ENCODE measurements at regions not wholly inside any gene's neighbourhood (a gene's known extent, or its start where the extent isn't known, plus 50 kb on each side); places are given as distances from the start of the nearest gene placed in this dataset.

- H3K27me3 Mint-ChIP-seq (ENCODE audit: insufficient read depth, unreplicated experiment) = no peaks in the 10 kb centered on the region
- no peak overlapping the region for H3K27ac Mint-ChIP-seq (ENCODE audit: unreplicated experiment)
- intact Hi-C loops (cut with micrococcal nuclease; ENCODE audit: unreplicated experiment) = no loop called here
- no peak for TF ChIP-seq CTCF (IDR thresholded peaks at IDR 0.05; ENCODE audit: insufficient read depth in 1 of 2, low read depth in 1 of 2, low read length in 1 of 2, severe bottlenecking in 1 of 2, unreplicated experiment in 1 of 2)
- ChIA-PET POLR2A (no interaction called here), CTCF (no interaction called here)
- Histone ChIP-seq H3K36me3 (ENCODE audit: control insufficient read depth, insufficient read depth, low read length) (no peaks in the 10 kb centered on the region), H3K9me3 (no peaks in the 10 kb centered on the region), H3K27me3 (replicated peaks; ENCODE audit: control insufficient read depth, insufficient read depth, low read length) (no peaks in the 10 kb centered on the region), H3K4me3 (ENCODE audit: low read depth, low read length) (no peak overlapping the region), H3K4me1 (no peaks in the 10 kb centered on the region)
- no peaks in the 10 kb centered on the region for H3K36me3 Mint-ChIP-seq (ENCODE audit: insufficient read depth, unreplicated experiment)
- no peak for DNase-seq
- H3K9me3 Mint-ChIP-seq (ENCODE audit: unreplicated experiment) = no peaks in the 10 kb centered on the region
- no peaks in the 10 kb centered on the region for H3K4me1 Mint-ChIP-seq (ENCODE audit: low read depth, unreplicated experiment)
- no peak overlapping the region for H3K4me3 Mint-ChIP-seq (ENCODE audit: unreplicated experiment)
- no TSS peak for BruUV-seq (replicated peaks)
Measured at GRCh38 chr7:85916016-85916415, 727.7 kb upstream of the GRM3 start.

- Histone ChIP-seq H3K4me1 (no peaks in the 10 kb centered on the region), H3K9me3 (no peaks in the 10 kb centered on the region), H3K27me3 (replicated peaks; ENCODE audit: control insufficient read depth, insufficient read depth, low read length) (no peaks in the 10 kb centered on the region), H3K4me3 (ENCODE audit: low read depth, low read length) (no peak overlapping the region), H3K36me3 (ENCODE audit: control insufficient read depth, insufficient read depth, low read length) (no peaks in the 10 kb centered on the region)
- no peak overlapping the region for H3K4me3 Mint-ChIP-seq (ENCODE audit: unreplicated experiment)
- H3K4me1 Mint-ChIP-seq (ENCODE audit: low read depth, unreplicated experiment) = no peaks in the 10 kb centered on the region
- no peak overlapping the region for H3K27ac Mint-ChIP-seq (ENCODE audit: unreplicated experiment)
- no peaks in the 10 kb centered on the region for H3K9me3 Mint-ChIP-seq (ENCODE audit: unreplicated experiment)
- intact Hi-C loops (cut with micrococcal nuclease; ENCODE audit: unreplicated experiment) = no loop called here
- POLR2A ChIA-PET = no interaction called here
- CTCF ChIA-PET = no interaction called here
- H3K36me3 Mint-ChIP-seq (ENCODE audit: insufficient read depth, unreplicated experiment) = no peaks in the 10 kb centered on the region
- no TSS peak for BruUV-seq (replicated peaks)
- TF ChIP-seq CTCF (IDR thresholded peaks at IDR 0.05; ENCODE audit: insufficient read depth in 1 of 2, low read depth in 1 of 2, low read length in 1 of 2, severe bottlenecking in 1 of 2, unreplicated experiment in 1 of 2) = no peak
- H3K27me3 Mint-ChIP-seq (ENCODE audit: insufficient read depth, unreplicated experiment) = no peaks in the 10 kb centered on the region
- no peak for DNase-seq
Measured at GRCh38 chr7:85914437-85914836, 727.6 kb upstream of the SEMA3D start.

GRCh38 chr7:85908051-85908450 lies 721.2 kb upstream of the SEMA3D start:
- ChIA-PET CTCF (no interaction called here), POLR2A (no interaction called here)
- H3K36me3 Mint-ChIP-seq (ENCODE audit: insufficient read depth, unreplicated experiment) = no peaks in the 10 kb centered on the region
- H3K4me1 Mint-ChIP-seq (ENCODE audit: low read depth, unreplicated experiment) = no peaks in the 10 kb centered on the region
- no peak for TF ChIP-seq CTCF (IDR thresholded peaks at IDR 0.05; ENCODE audit: insufficient read depth in 1 of 2, low read depth in 1 of 2, low read length in 1 of 2, severe bottlenecking in 1 of 2, unreplicated experiment in 1 of 2)
- no peaks in the 10 kb centered on the region for H3K27me3 Mint-ChIP-seq (ENCODE audit: insufficient read depth, unreplicated experiment)
- no peak overlapping the region for H3K4me3 ChIP-seq (ENCODE audit: low read depth, low read length)
- no peaks in the 10 kb centered on the region for H3K4me1 ChIP-seq
- H3K27me3 ChIP-seq (replicated peaks; ENCODE audit: control insufficient read depth, insufficient read depth, low read length) = no peaks in the 10 kb centered on the region
- H3K9me3 ChIP-seq = no peaks in the 10 kb centered on the region
- intact Hi-C loops (cut with micrococcal nuclease; ENCODE audit: unreplicated experiment) = no loop called here
- no peaks in the 10 kb centered on the region for H3K9me3 Mint-ChIP-seq (ENCODE audit: unreplicated experiment)
- no peaks in the 10 kb centered on the region for H3K36me3 ChIP-seq (ENCODE audit: control insufficient read depth, insufficient read depth, low read length)
- no peak overlapping the region for H3K4me3 Mint-ChIP-seq (ENCODE audit: unreplicated experiment)
- BruUV-seq (replicated peaks) = no TSS peak
- no peak overlapping the region for H3K27ac Mint-ChIP-seq (ENCODE audit: unreplicated experiment)
- no peak for DNase-seq

All from Caco-2 (cell line).